HepG2 (cell line): ENCODE measurements at regions not wholly inside any gene's neighbourhood (a gene's known extent, or its start where the extent isn't known, plus 50 kb on each side); places are given as distances from the start of the nearest gene placed in this dataset.
A peak's percentile ranks its signal among the peaks of the same experiment; 100 is the strongest.

Source experiments
- ATAC-seq: fragments of 200-7000 bp; cut with Tn5 transposase; 3 replicates; pipeline ENCODE4 v1.9.1; 2020; ENCODE audit warnings: mild to moderate bottlenecking, moderate library complexity
- BruUV-seq: library from RNA; stranded (reverse); fragments of 400-500 nt; replicated peaks from 2 replicates; lab custom pipeline; 2021; lab: Mats Ljungman, UMichigan
- CTCF ChIA-PET: fragments of 300-600 bp; formaldehyde crosslinking; extraction: SDS; loops from one replicate; lab custom pipeline; 2021; ENCODE audit warnings: low total read pairs, inconsistent platforms, low intra/inter-chr PET ratio; lab: Yijun Ruan, JAX
- POLR2A ChIA-PET: fragments of 350-600 bp; sonication (Branson Sonifier 250); formaldehyde crosslinking; loops from one replicate; lab custom pipeline; 2020; ENCODE audit warnings: antibody characterized with exemption, inconsistent platforms; lab: Yijun Ruan, JAX
- DNase-seq: peaks from one replicate; pipeline ENCODE4 v3.0.0-alpha.2; 2015; ENCODE audit warnings: low spot score
- FAIRE-seq: peaks from 3 replicates; lab custom pipeline; 2011; peaks lifted over from hg19 to GRCh38; lab: Jason Lieb, UNC
- H2AFZ ChIP-seq: one replicate; pipeline ENCODE4 v1.6.1; 2011; ENCODE audit warnings: low read length, inconsistent platforms
- H3K27ac ChIP-seq: fragments of 300-600 bp; 3 replicates; pipeline ENCODE4 v1.8.0; 2011; ENCODE audit warnings: mixed run types, mild to moderate bottlenecking, mixed read lengths, low read length, inconsistent platforms; ENCODE audit not compliant: insufficient read depth; ENCODE audit errors: extremely low read length
- H3K27me3 ChIP-seq, 2 experiments: fragments of 200-600 bp in 1 of 2; 2 replicates in 1 of 2; 3 replicates in 1 of 2; pipeline versions ENCODE4 v1.6.0 to v1.8.0; 2011; ENCODE audit warnings: low read length in 2 of 2, mild to moderate bottlenecking in 2 of 2, moderate library complexity in 2 of 2, inconsistent platforms in 1 of 2; ENCODE audit not compliant: insufficient read depth in 2 of 2, control insufficient read depth in 1 of 2
- H3K36me3 ChIP-seq, 2 experiments: fragments of 200-600 bp in 1 of 2; replicated peaks in 1 of 2; 2 replicates in 1 of 2; 3 replicates in 1 of 2; pipeline versions ENCODE4 v1.5.1 to v1.8.0; 2011; ENCODE audit warnings: low read length in 2 of 2, inconsistent platforms in 1 of 2; ENCODE audit not compliant: insufficient read depth in 2 of 2, control insufficient read depth in 1 of 2
- H3K4me1 ChIP-seq: 2 replicates; pipeline ENCODE4 v1.5.1; 2012; ENCODE audit warnings: low read length, inconsistent platforms; ENCODE audit not compliant: insufficient read depth
- H3K4me2 ChIP-seq: 2 replicates; pipeline ENCODE4 v1.6.0; 2011; ENCODE audit warnings: low read depth, low read length, inconsistent platforms
- H3K4me3 ChIP-seq, 3 experiments: fragments of 200-600 bp in 1 of 3; sonication (generic), shearing (Covaris generic) in 1 of 3; replicated peaks in 1 of 3; 2 replicates each; pipeline ENCODE4 v1.5.1; 2011 to 2016; ENCODE audit warnings: low read length in 3 of 3, inconsistent platforms in 2 of 3, low read depth in 2 of 3, mild to moderate bottlenecking in 2 of 3, control low read depth in 1 of 3, mixed read lengths in 1 of 3; ENCODE audit not compliant: insufficient read depth in 1 of 3
- H3K79me2 ChIP-seq: one replicate; pipeline ENCODE4 v1.6.1; 2011; ENCODE audit warnings: low read length, inconsistent platforms; ENCODE audit not compliant: insufficient read depth
- H3K9ac ChIP-seq: 2 replicates; pipeline ENCODE4 v1.6.0; 2011; ENCODE audit warnings: mild to moderate bottlenecking, low read depth, low read length, inconsistent platforms; ENCODE audit not compliant: insufficient read depth
- H3K9me3 ChIP-seq: 2 replicates; pipeline ENCODE4 v1.5.1; 2012; ENCODE audit warnings: mild to moderate bottlenecking, low read length
- H4K20me1 ChIP-seq: 2 replicates; pipeline ENCODE4 v1.6.0; 2011; ENCODE audit warnings: inconsistent platforms, mild to moderate bottlenecking, low read length, moderate library complexity; ENCODE audit not compliant: insufficient read depth
- ARID5B ChIP-seq: IDR thresholded peaks from 2 replicates; pipeline ENCODE4 v1.4.0; 2020; ENCODE audit warnings: mild to moderate bottlenecking, missing genetic modification reagents
- CTCF ChIP-seq: sonication (generic); formaldehyde crosslinking; IDR thresholded peaks from 2 replicates; pipeline ENCODE4 v1.5.0; 2020; ENCODE audit warnings: mild to moderate bottlenecking, missing genetic modification reagents, moderate library complexity
- SALL2 ChIP-seq: sonication (generic); formaldehyde crosslinking; IDR thresholded peaks from 2 replicates; pipeline ENCODE4 v1.8.1; 2023; ENCODE audit warnings: mild to moderate bottlenecking, missing genetic modification reagents, inconsistent platforms
- SMC3 ChIP-seq: IDR thresholded peaks from 2 replicates; pipeline ENCODE4 v1.6.1; 2011; ENCODE audit warnings: low read length, improper control_type of control experiment
- STAG1 ChIP-seq: sonication (generic); formaldehyde crosslinking; IDR thresholded peaks from 2 replicates; pipeline ENCODE4 v1.4.0; 2020; ENCODE audit warnings: missing genetic modification reagents
- TAF1 ChIP-seq: sonication (generic); formaldehyde crosslinking; IDR thresholded peaks from 2 replicates; pipeline ENCODE4 v1.4.0; 2020; ENCODE audit warnings: missing genetic modification reagents
- THAP8 ChIP-seq: sonication (generic); formaldehyde crosslinking; IDR thresholded peaks from 2 replicates; pipeline ENCODE4 v1.5.1; 2020; ENCODE audit warnings: missing genetic modification reagents, mild to moderate bottlenecking, borderline replicate concordance
- ZBTB38 ChIP-seq: sonication (generic); formaldehyde crosslinking; IDR thresholded peaks from 2 replicates; pipeline ENCODE4 v1.5.1; 2020; ENCODE audit warnings: mild to moderate bottlenecking, missing genetic modification reagents
- ZFAT ChIP-seq: sonication (generic); formaldehyde crosslinking; conservative IDR thresholded peaks from 2 replicates; pipeline ENCODE4 v1.8.1; 2023; ENCODE audit warnings: missing genetic modification reagents, inconsistent platforms
- ZNF616 ChIP-seq: sonication (generic); formaldehyde crosslinking; IDR thresholded peaks from 2 replicates; pipeline ENCODE4 v1.5.0; 2020; ENCODE audit warnings: low read depth, mild to moderate bottlenecking, missing genetic modification reagents
- ZNF792 ChIP-seq: IDR thresholded peaks from 2 replicates; pipeline ENCODE4 v1.6.1; 2016
- WGBS: methylation state at CpG from one replicate; pipeline ENCODE4 v1.1.6; 2017; ENCODE audit warnings: low lambda C conversion rate; 5-methylcytosine and 5-hydroxymethylcytosine counted together
- in situ Hi-C: cut with HindIII; loops from 2 replicates; pipeline ENCODE4 v1.10.0; 2017; ENCODE audit warnings: low pct_unique_long_range_greater_than_20kb; ENCODE audit not compliant: extremely low pct_ligation_motif_present
- intact Hi-C: fragments of 100-400 bp; cut with micrococcal nuclease; formaldehyde crosslinking; loops from one replicate; pipeline ENCODE4 v1.10.0; 2022; ENCODE audit not compliant: unreplicated experiment

- Histone ChIP-seq H3K4me2 (no peak overlapping the region), H3K79me2 (no peaks in the 10 kb centered on the region), H3K36me3 (no peaks in the 10 kb centered on the region), H3K4me3 (no peak overlapping the region), H3K27ac (no peak overlapping the region), H3K27me3 (no peaks in the 10 kb centered on the region), H3K9ac (no peak overlapping the region), H3K9me3 (no peaks in the 10 kb centered on the region), H3K4me1 (no peaks in the 10 kb centered on the region)
- DNase-seq, result peak; percentile 24
- in situ Hi-C loops, result loop anchor here (5.0 kb wide), 1 partner anchor 194 kb away; no protein-coding TSS in a partner anchor
- BruUV-seq, result no TSS peak
- CTCF ChIA-PET, result interaction anchor here (1.4 to 1.7 kb wide), 4 partner anchors 191 to 467 kb away, joined by 3 to 10 read pairs (median 8); no protein-coding TSS in a partner anchor
- 21% methylated on average over 2 of the region's 2 CpGs for whole genome bisulfite sequencing
- no peak for TF ChIP-seq ZNF792
- peak; percentile 63 for TF ChIP-seq STAG1 (CRISPR knock-in tag)
- no peak for TF ChIP-seq SALL2 (CRISPR knock-in tag)
- peak; percentile 42; the same call in 1 of the 2 replicates for TF ChIP-seq SMC3
- TF ChIP-seq CTCF (CRISPR knock-in tag), result peak; percentile 48
- no peak for TF ChIP-seq ZFAT (CRISPR knock-in tag)
- TF ChIP-seq TAF1, result no peak
- no peak for TF ChIP-seq THAP8
- TF ChIP-seq ZNF616 (CRISPR knock-in tag), result no peak
- no peak for TF ChIP-seq ARID5B
- no peak for TF ChIP-seq ZBTB38
- TF ChIP-seq, all 625 proteins: peak for 3
- H2AFZ ChIP-seq, result no peak overlapping the region
- ATAC-seq (peak; percentile 47; the same call in 2 of the 3 replicates), FAIRE-seq (no peak)
- intact Hi-C loops, result loop anchor here (1.0 to 10.0 kb wide), 4 partner anchors 102 to 467 kb away; no protein-coding TSS in a partner anchor
- POLR2A ChIA-PET, result no interaction called here
- H4K20me1 ChIP-seq, result no peaks in the 10 kb centered on the region
These were observed 653.6 kb downstream of the NSUN3 start for GRCh38 chr3:94716326-94717018.
